GM19372 (cell line): ENCODE measurements at regions not wholly inside any gene's neighbourhood (a gene's known extent, or its start where the extent isn't known, plus 50 kb on each side); places are given as distances from the start of the nearest gene placed in this dataset.

Source experiments
- ATAC-seq: cut with Tn5 transposase; IDR thresholded peaks from one replicate; pipeline ENCODE4 v1.9.1; 2021; ENCODE audit warnings: mild to moderate bottlenecking, low read depth, moderate library complexity; ENCODE audit not compliant: unreplicated experiment

DNA sequence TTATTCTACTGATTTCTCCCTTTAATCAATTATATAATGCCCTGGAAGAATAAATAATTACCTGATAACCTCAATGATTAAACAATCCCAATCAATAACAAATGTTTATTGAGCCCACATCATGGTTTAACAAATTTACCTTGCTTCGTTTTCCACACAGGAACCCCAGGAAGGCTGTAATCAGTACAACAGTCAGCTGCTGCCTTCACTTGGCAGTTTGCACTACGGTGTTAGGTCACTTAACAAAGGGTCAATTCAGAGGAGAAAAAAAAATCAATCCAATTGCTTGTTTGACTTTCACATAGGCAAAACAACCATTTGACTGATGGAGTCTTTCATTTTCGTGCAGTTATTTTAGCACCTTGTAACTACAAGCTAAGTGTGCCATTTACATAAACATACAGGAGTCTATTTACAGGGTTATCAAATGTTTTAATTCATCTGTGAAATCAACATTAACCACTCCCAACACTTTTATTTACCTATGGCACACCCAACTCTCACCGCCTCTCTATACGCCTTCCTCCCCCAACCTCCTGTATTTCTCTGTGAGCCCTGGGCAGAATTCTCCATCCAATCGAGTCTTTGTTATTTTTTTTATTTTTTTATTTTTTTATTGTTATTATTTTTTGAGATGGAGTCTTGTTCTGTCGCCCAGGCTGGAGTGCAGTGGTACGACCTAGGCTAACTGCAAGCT lies 140.4 kb upstream of the TAB2 start:
- ATAC-seq: no peak

DNA sequence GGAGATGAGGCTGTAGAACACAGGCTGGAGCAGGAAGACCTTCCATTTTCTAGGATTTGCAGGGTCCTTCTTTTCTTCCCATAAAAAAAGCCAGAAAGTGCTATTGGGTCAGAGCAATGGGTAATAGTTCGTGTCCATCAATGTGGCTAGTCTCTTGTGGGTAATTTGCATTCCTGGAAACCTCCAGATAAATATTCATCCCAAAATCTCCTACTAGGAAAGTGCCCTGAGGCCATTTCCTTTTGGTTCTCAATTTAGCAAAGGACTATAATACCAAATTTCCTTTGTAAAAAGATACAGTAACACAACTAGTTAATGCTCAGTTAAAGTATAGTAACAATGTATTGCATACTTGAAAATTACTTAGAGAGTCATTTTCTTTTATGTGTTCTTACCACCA lies 138.1 kb upstream of the TAB2 start:
- ATAC-seq: no peak

DNA sequence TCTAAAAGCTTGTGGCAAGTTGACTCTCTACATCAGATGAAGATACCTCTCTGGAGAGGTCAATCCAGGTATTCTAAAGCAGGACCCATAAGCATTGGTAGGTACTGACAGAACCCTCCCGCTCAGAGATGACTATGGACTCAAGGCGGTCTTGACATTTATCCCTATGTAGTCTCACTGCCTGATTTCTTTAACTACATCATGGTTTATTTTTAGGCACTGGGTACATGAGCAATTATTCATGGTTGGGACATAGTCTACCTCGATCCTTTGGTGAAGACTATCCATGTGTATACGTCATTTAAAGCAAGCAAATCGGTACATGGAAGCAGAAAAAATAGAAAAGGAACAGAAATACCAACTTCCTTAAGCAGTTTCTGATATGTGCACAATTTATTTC lies 136.2 kb upstream of the TAB2 start:
- ATAC-seq: no peak

DNA sequence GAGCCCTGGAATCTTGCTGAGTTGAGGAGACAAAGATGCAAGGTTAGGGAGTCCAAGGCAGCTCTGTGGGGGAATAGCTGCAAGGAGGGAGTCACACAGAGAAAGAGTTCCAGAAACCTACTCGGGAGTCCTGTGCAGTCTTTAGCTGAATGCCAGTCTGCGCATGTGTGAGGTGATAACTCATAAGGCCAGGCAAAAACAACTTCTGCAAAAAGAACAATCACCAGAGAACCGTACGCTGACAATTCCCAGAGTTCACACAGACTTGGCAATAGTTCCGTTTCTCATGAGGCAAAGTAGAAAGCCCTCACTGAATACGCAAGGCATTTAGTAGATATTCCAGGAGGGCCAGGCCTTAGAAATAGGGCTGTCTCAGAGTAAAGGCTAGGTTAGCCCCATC lies 135.2 kb upstream of the TAB2 start:
- no peak for ATAC-seq

DNA sequence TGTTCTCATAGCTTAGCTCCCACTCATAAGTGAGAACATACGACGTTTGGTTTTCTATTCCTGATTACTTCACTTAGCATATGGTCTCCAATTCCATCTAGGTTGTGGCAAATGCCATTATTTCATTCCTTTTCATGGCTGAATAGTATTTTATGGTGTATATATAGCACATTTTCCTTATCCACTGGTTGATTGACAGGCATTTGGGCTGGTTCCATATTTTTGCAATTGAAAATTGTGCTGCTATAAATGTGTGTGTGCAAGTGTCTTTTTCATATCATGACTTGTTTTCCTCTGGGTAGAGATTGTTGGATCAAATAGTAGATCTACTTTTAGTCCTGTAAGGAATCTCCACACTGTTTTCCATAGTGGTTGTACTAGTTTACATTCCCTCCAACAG lies 133.0 kb upstream of the TAB2 start:
- no peak for ATAC-seq

DNA sequence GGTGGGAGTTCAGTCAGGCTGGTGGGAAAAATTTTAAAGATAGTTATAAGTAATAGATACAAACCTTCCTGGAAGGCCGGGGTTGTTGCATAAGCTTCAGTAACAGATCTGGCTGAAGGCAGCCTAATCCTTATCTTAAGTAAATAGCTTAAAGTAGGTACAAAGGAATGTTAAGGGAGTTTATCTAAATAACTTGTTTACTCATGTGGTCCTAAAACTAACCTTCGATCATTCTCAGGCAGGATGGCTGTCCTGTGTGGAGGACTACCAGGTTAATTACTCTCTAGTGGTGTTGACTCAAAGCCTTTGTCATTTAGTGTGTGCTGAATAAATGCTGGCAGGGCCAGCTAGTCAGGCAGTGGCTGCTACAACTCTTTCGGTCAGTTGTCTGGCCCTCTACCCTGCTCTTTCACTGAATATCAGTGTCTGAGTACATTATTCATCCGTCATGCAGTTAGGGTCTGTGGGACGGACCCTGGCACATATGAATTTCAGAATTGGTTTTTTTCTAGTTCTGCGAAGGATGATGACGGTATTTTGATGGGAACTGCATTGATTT lies 131.6 kb upstream of the TAB2 start:
- no peak for ATAC-seq

DNA sequence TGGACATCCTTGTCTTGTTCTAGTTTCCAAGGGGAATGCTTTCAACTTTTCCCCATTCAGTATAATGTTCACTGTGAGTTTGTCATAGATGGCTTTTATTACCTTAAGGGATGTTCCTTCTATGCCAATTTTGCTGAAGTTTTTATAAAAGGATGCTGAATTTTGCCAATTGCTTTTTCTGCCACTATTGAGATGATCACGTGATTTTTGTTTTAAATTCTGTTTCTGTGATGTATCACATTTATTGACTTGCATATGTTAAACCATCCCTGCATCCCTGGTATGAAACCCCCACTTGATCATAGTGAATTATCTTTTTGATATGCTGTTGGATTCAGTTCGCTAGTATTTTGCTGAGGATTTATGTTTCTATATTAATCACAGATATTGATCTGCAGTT lies 130.6 kb upstream of the TAB2 start:
- no peak for ATAC-seq

DNA sequence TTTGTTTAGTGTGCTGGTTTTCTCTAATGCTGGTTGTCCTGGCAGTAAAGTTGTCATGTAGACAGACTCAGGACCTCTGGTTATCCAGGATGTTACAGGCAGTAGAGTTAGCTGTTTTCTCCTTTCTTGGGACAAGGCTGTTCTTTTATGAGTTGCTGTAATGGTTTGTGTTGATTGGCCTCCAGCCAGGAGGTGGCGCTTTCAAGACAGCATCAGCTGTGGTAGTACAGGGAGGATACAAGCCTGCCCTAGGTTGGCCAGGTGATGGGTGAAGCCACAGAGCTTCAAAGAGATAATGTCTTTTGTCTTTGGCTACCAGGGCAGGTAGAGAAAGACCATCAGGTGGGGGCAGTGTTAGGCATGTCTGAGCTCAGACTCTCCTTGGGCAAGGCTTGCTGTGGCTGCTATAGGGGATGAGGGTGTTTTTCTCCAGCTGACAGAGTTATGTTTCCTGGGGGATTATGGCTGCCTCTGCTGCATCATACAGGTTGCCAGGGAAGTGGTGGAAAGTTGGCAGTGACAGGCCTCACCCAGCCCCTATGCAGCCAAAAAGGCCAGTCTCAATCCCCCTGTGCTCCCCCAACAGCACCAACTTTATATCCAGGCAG lies 127.2 kb upstream of the TAB2 start:
- no peak for ATAC-seq

DNA sequence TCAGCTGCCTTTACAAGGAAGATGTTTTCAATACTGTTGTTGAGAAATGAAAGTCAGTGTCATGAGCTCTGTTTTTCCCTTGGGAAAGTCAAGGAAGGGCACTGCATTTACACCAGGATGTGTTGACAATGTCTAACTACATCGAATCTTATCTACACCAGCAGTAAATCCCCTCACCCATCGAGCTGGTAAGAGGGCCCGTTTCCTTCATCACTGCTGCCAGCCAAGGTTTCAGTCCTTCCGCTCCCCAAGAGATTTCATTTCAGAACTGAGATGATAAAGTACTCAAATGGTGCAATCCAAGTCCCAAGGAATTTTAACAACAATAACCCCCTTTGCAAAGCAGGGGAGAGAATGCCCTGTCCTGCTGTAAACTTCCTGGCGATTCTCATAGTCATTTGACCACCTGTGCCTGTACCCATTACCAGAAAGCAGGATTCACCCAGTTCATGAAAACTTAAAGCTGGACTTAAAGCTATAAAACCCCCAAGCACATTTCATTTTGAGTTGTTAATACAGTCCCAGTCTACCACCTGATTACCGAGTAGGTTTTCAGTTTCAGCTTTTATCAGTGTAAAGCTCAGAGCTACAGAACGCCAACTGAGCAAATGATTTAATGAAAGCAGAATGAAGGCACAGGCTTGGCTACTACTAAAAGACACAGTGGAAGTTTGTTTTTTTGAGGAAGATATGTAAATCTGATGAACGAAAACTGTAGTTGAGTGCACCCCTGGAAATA lies 122.5 kb upstream of the TAB2 start:
- no peak for ATAC-seq

DNA sequence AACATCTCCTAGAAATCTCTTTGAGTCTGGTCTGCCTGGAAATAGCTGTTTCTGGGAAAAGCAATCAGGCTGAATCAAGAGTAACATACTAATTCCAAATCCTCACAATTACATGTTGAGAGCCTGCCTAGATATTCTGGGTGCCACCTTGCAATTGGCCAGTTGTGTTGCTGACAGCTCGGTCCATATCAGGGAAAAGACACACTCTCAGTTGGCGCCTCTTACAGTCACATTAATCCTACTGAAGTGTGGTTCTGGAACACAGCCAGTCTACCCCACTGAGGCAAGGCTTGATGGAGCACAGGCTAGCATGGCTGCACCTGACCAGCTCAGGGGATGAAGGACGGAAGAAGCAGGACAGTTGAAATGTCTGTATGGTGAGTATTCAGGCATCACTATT lies 121.4 kb upstream of the TAB2 start:
- no peak for ATAC-seq

DNA sequence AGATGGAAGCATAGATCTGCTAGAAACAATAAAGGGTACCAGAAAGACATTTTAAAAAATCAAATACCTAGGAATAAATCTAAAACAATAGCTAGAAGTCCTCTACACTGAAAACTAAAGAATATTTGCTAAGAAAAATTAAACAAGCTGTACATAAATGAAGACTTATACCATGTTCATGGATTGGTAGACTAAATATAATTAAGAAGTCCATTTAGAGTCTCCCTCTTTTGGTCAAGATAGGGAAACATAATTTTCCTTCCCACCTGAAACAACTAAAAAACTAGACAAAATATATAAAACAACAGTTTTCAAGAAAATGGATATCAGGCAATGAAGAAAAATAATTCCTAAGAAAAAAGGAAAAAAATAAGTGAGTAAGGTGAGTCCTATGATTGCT lies 120.0 kb upstream of the TAB2 start:
- no peak for ATAC-seq

DNA sequence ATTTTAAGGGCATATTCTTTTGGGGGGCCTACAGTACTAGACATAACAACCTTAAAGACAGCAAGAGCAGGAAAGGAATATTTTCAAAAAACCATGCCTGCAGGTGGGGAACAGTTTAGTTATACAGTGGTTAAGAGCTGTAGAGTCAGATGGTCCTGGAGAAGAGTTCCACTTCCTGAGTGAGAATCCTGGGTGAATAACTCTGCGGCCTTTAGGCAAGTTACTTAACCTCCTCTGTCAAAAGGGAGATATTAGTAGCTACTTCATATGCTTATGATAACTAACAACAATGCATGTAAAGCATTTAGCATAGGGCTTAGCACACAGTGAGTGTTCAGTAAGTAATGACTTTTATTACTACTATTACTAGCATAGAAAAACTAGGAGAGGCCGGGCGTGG lies 119.2 kb upstream of the TAB2 start:
- ATAC-seq: no peak

DNA sequence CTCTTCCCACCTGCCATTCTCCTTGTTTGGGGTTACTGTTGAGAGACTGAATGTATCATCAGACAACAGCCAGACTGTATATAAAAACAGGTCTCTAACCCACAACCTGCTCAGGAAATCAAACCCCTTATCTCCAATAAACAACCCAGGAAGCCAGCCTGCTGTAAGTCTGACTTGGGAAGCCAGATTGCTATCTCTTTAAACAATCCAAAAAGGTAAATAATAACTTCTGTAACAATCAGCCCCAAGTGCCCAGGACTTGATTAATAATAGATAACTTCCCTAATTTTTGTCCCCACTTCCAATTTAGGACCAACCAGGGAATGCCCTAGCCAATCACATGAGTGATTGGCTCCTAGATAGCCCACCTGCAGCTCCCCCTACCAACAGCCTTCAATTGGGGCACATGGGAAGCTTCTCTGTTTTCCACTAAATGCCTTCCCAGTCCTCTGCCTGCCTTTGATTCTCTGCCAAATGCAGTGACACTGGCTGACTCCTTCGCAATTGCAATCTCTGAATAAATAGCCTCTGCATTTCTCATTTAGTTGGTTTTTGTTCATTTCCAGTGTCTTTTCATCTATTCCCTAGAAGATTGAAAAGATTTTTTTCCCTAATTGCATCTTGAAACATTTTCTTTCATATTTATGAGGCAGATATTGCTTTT lies 117.1 kb upstream of the TAB2 start:
- ATAC-seq: no peak

DNA sequence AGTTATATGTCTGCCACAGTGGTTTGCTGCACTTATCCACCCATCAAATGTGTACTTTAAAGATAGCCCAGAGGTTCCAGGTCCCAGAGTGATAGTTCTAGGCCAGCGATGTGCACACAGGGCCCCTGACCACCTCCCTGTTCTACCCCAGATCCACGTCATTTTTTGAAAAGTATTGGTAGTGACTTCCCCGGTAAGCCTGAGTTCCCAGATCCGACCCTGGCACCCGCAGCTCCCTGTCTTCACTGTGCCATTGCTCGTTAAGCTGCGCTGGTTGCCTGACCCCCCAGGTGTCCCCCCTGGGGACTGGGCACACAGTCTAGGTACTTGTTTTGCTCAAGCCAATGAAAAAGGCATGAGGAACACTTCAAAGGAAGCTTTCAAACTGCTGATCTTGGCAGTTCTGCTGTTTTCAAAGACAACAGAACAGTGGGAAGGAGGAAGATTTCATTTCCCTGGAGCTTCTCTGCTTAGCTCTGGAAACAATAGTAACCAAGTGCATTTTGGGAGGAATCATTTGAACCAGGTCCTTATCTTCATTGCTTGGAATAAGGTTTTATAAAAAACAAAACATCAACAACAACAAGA lies 116.3 kb upstream of the TAB2 start:
- ATAC-seq: no peak

DNA sequence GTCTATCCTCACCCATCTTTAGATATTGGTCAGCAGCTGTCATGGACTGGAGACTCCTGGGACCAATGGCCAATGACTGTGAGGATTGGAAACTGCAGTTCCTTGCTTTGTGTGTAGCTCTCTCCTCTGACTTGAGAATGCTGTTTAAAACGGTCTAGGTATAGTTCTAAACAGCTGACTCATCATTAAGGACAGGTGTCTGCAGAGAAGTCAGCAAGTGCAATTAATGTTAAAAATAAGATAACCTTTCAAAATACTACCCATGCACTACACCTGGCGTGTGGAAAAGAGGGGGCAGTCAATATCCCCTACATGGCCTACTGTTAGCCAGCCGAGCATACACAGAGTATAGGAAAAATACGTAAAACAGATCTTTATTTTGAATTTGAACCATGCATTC lies 115.4 kb upstream of the TAB2 start:
- ATAC-seq: no peak

DNA sequence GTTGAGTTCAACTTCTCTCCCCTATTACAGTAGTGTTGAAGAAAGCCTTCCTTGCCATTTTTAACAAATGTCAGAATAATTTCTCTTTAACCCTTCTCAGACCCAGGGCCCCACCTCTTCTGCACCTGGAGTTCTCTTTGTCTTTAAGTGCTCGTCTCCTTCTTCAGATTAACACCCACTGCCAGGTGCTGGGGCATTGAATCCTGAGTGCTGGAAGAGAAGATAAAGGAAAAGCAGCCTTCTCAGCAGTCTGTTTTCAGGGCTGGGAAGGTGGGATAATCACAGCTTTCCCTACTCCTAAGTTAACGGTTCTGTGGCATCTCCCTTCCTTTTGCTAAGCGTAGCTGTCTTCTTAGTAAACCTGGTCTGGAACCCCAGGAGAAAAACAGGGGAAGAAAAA lies 114.6 kb upstream of the TAB2 start:
- ATAC-seq: no peak

DNA sequence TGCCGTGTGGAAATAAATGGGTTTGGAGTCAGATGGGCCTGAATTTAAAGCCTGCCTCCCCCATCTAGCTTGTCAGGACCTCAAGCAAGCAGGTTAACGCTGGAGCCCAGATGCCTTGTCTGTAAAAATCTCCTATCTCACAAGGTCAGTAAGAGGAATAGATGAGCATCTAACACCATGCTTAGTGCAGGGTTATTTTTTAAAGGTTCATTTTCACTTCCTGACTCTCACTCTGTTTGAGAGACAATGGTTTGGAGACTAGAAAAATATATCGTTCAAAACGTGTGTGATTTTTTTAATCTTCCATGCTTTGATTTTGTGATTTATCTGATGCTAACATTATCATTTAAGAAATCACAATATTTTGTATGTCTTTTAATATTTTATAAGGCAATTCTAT lies 114.0 kb upstream of the TAB2 start:
- ATAC-seq: no peak

DNA sequence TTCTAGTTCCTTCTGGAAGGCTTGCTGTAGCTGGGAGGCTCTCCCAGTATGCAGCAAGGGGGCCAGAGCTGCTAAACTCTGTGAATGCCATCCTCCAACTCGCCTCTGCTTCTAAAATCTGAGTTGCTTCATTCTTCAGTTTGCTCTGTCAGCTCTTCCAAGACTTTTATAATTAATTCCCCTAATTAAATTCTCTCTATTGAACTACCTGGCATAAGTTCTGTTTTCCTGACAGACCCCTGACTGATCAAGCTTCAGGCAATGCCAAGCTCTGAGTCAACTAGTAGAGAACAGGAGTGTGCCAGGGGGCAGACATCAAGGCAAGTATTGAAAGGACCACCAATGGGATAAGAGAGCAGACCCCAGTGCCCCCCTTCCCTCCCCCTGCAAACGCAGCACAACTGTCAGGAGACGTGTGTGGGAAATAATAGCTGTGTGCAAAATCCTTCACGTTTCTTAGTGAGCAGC lies 109.3 kb upstream of the TAB2 start:
- ATAC-seq: no peak

DNA sequence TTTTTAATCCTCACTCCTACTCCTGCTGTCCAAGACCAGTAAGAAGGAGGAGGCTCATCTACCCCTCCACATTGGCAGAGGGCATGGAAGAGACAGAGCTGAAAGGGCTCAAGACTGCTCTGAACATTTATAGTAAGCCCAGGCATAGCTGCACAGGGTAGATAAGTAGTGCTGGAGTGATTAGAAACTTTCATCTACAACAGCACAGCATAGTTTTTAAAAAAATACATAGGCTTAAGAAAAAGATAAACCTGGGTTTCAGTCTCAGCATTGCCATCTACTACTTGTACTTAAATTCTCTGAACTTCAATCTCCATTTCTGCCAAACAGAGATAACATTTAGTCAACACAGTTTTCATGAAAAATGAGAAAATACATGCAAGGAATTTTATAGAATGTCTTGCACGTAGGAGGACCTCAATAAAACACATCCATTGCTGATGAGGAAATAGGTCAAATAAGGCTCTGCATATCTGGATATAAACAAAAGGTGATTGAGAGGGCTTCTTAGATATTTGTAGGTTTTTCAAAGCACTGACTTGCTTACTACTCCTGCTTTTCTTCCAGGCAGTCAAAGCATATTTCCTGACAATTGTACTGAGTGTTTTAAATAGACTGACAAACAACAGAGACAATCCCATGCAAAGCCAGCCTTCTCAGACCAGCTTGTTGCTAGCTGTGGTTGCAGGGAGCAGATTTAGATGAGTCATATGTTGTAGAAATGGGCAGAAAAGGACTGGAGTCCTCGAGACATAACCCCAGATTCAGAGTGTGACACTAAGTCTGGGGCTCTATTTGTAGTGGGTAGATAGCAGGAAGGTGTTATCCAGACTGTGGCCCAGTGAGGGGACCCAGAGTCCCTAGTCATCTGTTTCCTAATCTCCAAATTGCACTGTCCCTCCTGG lies 107.4 kb upstream of the TAB2 start:
- ATAC-seq: no peak
